Mesenchymal stem cell (in vitro differentiated cells and primary cell): ENCODE measurements at regions not wholly inside any gene's neighbourhood (a gene's known extent, or its start where the extent isn't known, plus 50 kb on each side); places are given as distances from the start of the nearest gene placed in this dataset.
"Not testable (repeated sequence)": the region's sequence is repeated elsewhere in the genome, so short reads cannot be mapped to it uniquely, and the experiment has no call there.

Experiments
- DNase-seq: peaks from one replicate; pipeline ENCODE4 v3.0.0-alpha.2; 2013
- H2AFZ ChIP-seq: one replicate; pipeline ENCODE4 v1.6.1; 2013; ENCODE audit warnings: low read depth, mild to moderate bottlenecking, control low read depth, inconsistent platforms, low read length, moderate library complexity
- H2AK5ac ChIP-seq: 2 replicates; pipeline ENCODE4 v1.6.1; 2013; ENCODE audit warnings: low read length, moderate library complexity, mild to moderate bottlenecking, inconsistent platforms; ENCODE audit not compliant: severe bottlenecking
- H2BK120ac ChIP-seq: one replicate; pipeline ENCODE4 v1.6.1; 2013; ENCODE audit warnings: low read depth, mild to moderate bottlenecking, inconsistent platforms, low read length, moderate library complexity
- H2BK12ac ChIP-seq, 2 experiments: one replicate each; pipeline ENCODE4 v1.6.1; 2013; ENCODE audit warnings: inconsistent platforms in 2 of 2, low read length in 2 of 2, mild to moderate bottlenecking in 2 of 2, moderate library complexity in 2 of 2, control low read depth in 1 of 2
- H2BK15ac ChIP-seq: one replicate; pipeline ENCODE4 v1.6.1; 2013; ENCODE audit warnings: mild to moderate bottlenecking, low read depth, inconsistent platforms; ENCODE audit not compliant: poor library complexity, severe bottlenecking
- H2BK5ac ChIP-seq: 2 replicates; pipeline ENCODE4 v1.6.1; 2013; ENCODE audit warnings: low read depth, mild to moderate bottlenecking, low read length, control low read depth, inconsistent platforms; ENCODE audit not compliant: poor library complexity, severe bottlenecking
- H3K14ac ChIP-seq, 2 experiments: one replicate each; pipeline ENCODE4 v1.6.1; 2013; ENCODE audit warnings: inconsistent platforms in 2 of 2, low read length in 2 of 2, control low read depth in 1 of 2, mild to moderate bottlenecking in 1 of 2, moderate library complexity in 1 of 2
- H3K18ac ChIP-seq, 2 experiments: one replicate each; pipeline ENCODE4 v1.6.1; 2013; ENCODE audit warnings: inconsistent platforms in 2 of 2, low read length in 2 of 2, control low read depth in 1 of 2, low read depth in 1 of 2, mild to moderate bottlenecking in 1 of 2
- H3K23ac ChIP-seq, 2 experiments: one replicate each; pipeline ENCODE4 v1.6.1; 2013; ENCODE audit warnings: inconsistent platforms in 2 of 2, low read length in 2 of 2, mild to moderate bottlenecking in 2 of 2, moderate library complexity in 2 of 2, control low read depth in 1 of 2
- H3K27ac ChIP-seq: 2 replicates; pipeline ENCODE4 v1.5.1; 2013; ENCODE audit warnings: mild to moderate bottlenecking, moderate library complexity, low read length, control low read depth, inconsistent platforms; ENCODE audit not compliant: poor library complexity, severe bottlenecking
- H3K27me3 ChIP-seq, 2 experiments: 2 replicates each; pipeline versions ENCODE4 v1.6.1 to v1.7.0; 2013; ENCODE audit warnings: low read length in 2 of 2, mild to moderate bottlenecking in 2 of 2, moderate library complexity in 2 of 2, control low read depth in 1 of 2, inconsistent platforms in 1 of 2; ENCODE audit not compliant: control insufficient read depth in 1 of 2, insufficient read depth in 1 of 2
- H3K36me3 ChIP-seq, 2 experiments: 2 replicates each; pipeline versions ENCODE4 v1.6.1 to v1.7.0; 2013; ENCODE audit warnings: low read length in 2 of 2, control low read depth in 1 of 2, inconsistent platforms in 1 of 2, low read depth in 1 of 2, mild to moderate bottlenecking in 1 of 2; ENCODE audit not compliant: insufficient read depth in 2 of 2, control insufficient read depth in 1 of 2
- H3K4ac ChIP-seq, 2 experiments: one replicate each; pipeline ENCODE4 v1.6.1; 2013; ENCODE audit warnings: inconsistent platforms in 2 of 2, low read length in 2 of 2, mild to moderate bottlenecking in 2 of 2, moderate library complexity in 2 of 2, control low read depth in 1 of 2, low read depth in 1 of 2
- H3K4me1 ChIP-seq: 2 replicates; pipeline ENCODE4 v1.6.1; 2013; ENCODE audit warnings: low read depth, low read length, control low read depth; ENCODE audit not compliant: control insufficient read depth, insufficient read depth
- H3K4me2 ChIP-seq: 2 replicates; pipeline ENCODE4 v1.6.1; 2013; ENCODE audit warnings: low read length, mild to moderate bottlenecking, inconsistent platforms; ENCODE audit not compliant: poor library complexity, severe bottlenecking
- H3K4me3 ChIP-seq, 2 experiments: 2 replicates each; pipeline versions ENCODE4 v1.5.1 to v1.7.0; 2013; ENCODE audit warnings: low read length in 2 of 2, mild to moderate bottlenecking in 2 of 2, control low read depth in 1 of 2, low read depth in 1 of 2; ENCODE audit not compliant: insufficient read depth in 1 of 2
- H3K79me1 ChIP-seq: replicated peaks from 2 replicates; pipeline ENCODE4 v1.6.1; 2013; ENCODE audit warnings: mild to moderate bottlenecking, control low read depth, low read length, inconsistent platforms; ENCODE audit not compliant: poor library complexity, severe bottlenecking
- H3K9ac ChIP-seq: 2 replicates; pipeline ENCODE4 v1.7.0; 2013; ENCODE audit warnings: mild to moderate bottlenecking, low read length, moderate library complexity
- H3K9me3 ChIP-seq: 2 replicates; pipeline ENCODE4 v1.7.0; 2013; ENCODE audit warnings: mild to moderate bottlenecking, low read length; ENCODE audit not compliant: control insufficient read depth
- H4K8ac ChIP-seq: one replicate; pipeline ENCODE4 v1.6.1; 2013; ENCODE audit warnings: inconsistent platforms, mild to moderate bottlenecking, low read length, moderate library complexity
- H4K91ac ChIP-seq: one replicate; pipeline ENCODE4 v1.6.1; 2013; ENCODE audit warnings: mild to moderate bottlenecking, low read length, inconsistent platforms
- WGBS: methylation state at CpG from one replicate; pipeline ENCODE4 v1.1.7; 2013; ENCODE audit warnings: mixed read lengths; 5-methylcytosine and 5-hydroxymethylcytosine counted together

GRCh38 chr6:94562846-94563245 is 1014.5 kb upstream of the MANEA start:
- DNase-seq, result no peak
- no CpG with 5 or more reads among the region's 2 CpGs for WGBS

DNA sequence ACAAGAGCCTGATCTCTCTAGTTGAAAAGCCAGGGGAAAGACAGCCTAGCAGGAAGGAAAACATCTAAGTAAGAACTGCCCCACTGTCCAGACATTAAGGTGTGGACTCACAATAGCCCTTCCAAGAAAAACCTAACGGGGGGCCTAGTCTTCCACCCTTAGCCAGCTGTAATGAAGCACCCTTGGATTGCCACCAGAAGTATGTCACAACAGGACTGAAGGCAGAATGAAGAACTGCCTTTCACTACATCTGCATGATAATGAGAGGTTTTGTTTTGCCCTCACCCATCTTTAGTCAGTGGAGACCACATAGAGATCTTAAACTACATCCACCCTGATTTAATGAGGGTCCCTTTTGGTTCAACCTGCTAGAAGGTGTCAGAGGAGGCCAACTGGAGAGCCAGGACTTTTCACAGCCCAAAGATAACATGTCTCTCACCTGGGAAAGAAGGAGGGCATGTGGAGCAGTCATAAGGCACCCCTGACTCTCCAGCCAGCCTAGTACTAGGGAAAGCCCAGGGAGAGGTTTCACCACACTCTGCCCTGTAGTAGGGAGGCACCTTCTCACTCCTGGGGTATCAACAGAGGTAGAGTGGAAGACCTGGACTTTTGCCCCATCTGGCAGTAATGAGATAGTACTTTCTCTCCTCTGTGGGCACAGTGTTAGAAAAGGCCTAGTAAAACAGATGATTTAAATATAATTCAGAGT is 1017.4 kb upstream of the MANEA start:
- Histone ChIP-seq H2BK15ac (no peak overlapping the region), H2BK120ac (no peak overlapping the region), H3K4me2 (no peak overlapping the region), H3K4me3 (no peak overlapping the region), H3K23ac (no peak overlapping the region), H3K36me3 (no peaks in the 10 kb centered on the region), H4K91ac (no peak overlapping the region), H2AFZ (no peak overlapping the region), H3K9ac (no peak overlapping the region), H3K14ac (no peak overlapping the region), H3K79me1 (no peaks in the 10 kb centered on the region), H3K27me3 (no peaks in the 10 kb centered on the region), H2BK12ac (no peak overlapping the region), H2BK5ac (no peak overlapping the region), H3K4me1 (no peaks in the 10 kb centered on the region), H3K27ac (no peak overlapping the region), H2AK5ac (no peak overlapping the region), H3K18ac (no peak overlapping the region), H4K8ac (no peak overlapping the region), H3K9me3 (no peaks in the 10 kb centered on the region), H3K4ac (no peak overlapping the region)
- DNase-seq, result no peak
- 67% methylated on average over 1 of the region's 1 CpG for WGBS

More at GRCh38 chr6:94562846-94563245, 1014.5 kb upstream of the MANEA start:
- no peaks in the 10 kb centered on the region for H3K27me3 ChIP-seq
- no peaks in the 10 kb centered on the region for H3K79me1 ChIP-seq
- no peak overlapping the region for H3K9ac ChIP-seq
- no peak overlapping the region for H2AK5ac ChIP-seq
- no peak overlapping the region for H2BK5ac ChIP-seq
- H2AFZ ChIP-seq, result no peak overlapping the region
- no peak overlapping the region for H3K23ac ChIP-seq
- H3K27ac ChIP-seq, result no peak overlapping the region
- no peak overlapping the region for H3K14ac ChIP-seq
- no peak overlapping the region for H2BK120ac ChIP-seq
- no peak overlapping the region for H2BK12ac ChIP-seq
- no peak overlapping the region for H3K4me3 ChIP-seq
- no peak overlapping the region for H3K18ac ChIP-seq
- H2BK15ac ChIP-seq, result no peak overlapping the region
- no peaks in the 10 kb centered on the region for H3K4me1 ChIP-seq
- H3K9me3 ChIP-seq, result no peaks in the 10 kb centered on the region
- H4K91ac ChIP-seq, result no peak overlapping the region
- H3K4ac ChIP-seq, result no peak overlapping the region
- H4K8ac ChIP-seq, result no peak overlapping the region
- H3K4me2 ChIP-seq, result no peak overlapping the region
- H3K36me3 ChIP-seq, result no peaks in the 10 kb centered on the region

- not testable (repeated sequence) for H3K23ac ChIP-seq, H3K9me3 ChIP-seq, H2BK120ac ChIP-seq, H3K27ac ChIP-seq, H3K79me1 ChIP-seq, DNase-seq, H3K27me3 ChIP-seq, H2AFZ ChIP-seq, H4K91ac ChIP-seq, H3K4me2 ChIP-seq, H2BK15ac ChIP-seq, H3K18ac ChIP-seq, H3K4me3 ChIP-seq, H3K9ac ChIP-seq, H2AK5ac ChIP-seq, H2BK5ac ChIP-seq, H3K14ac ChIP-seq, H3K36me3 ChIP-seq, H2BK12ac ChIP-seq, H4K8ac ChIP-seq, H3K4ac ChIP-seq, H3K4me1 ChIP-seq
- WGBS, result 87% methylated on average over 11 of the region's 11 CpGs
Observed at GRCh38 chr6:94557207-94557606, 1020.1 kb upstream of the MANEA start.

GRCh38 chr6:94548201-94548600 is 1029.1 kb upstream of the MANEA start:
- Histone ChIP-seq H3K27me3 (no peaks in the 10 kb centered on the region), H2AK5ac (no peak overlapping the region)
- WGBS, result 97% methylated on average over 4 of the region's 4 CpGs

More at GRCh38 chr6:94548201-94548600, 1029.1 kb upstream of the MANEA start:
- no peak overlapping the region for H4K91ac ChIP-seq
- H2BK15ac ChIP-seq, result no peak overlapping the region
- no peak overlapping the region for H2AFZ ChIP-seq
- no peak overlapping the region for H4K8ac ChIP-seq
- H3K9me3 ChIP-seq, result no peaks in the 10 kb centered on the region
- no peak overlapping the region for H3K14ac ChIP-seq
- H3K4ac ChIP-seq, result no peak overlapping the region
- no peak overlapping the region for H3K27ac ChIP-seq
- no peak overlapping the region for H2BK5ac ChIP-seq
- H3K4me1 ChIP-seq, result no peaks in the 10 kb centered on the region
- no peak overlapping the region for H2BK12ac ChIP-seq
- no peak overlapping the region for H3K4me3 ChIP-seq
- no peak overlapping the region for H3K4me2 ChIP-seq
- no peak for DNase-seq
- no peaks in the 10 kb centered on the region for H3K36me3 ChIP-seq
- no peak overlapping the region for H3K18ac ChIP-seq
- H3K23ac ChIP-seq, result no peak overlapping the region
- H3K79me1 ChIP-seq, result no peaks in the 10 kb centered on the region
- no peak overlapping the region for H3K9ac ChIP-seq
- no peak overlapping the region for H2BK120ac ChIP-seq
